OCI-LY1 (cell line): ENCODE measurements at regions not wholly inside any gene's neighbourhood (a gene's known extent, or its start where the extent isn't known, plus 50 kb on each side); places are given as distances from the start of the nearest gene placed in this dataset.

Experiments
- CTCF ChIP-seq: fragments of 200-600 bp; sonication (generic), shearing (Covaris generic); IDR thresholded peaks from 2 replicates; pipeline ENCODE4 v1.5.1; 2017; ENCODE audit warnings: mild to moderate bottlenecking, antibody characterized with exemption, low read length, moderate library complexity, mixed read lengths
- EZH2 ChIP-seq: fragments of 200-600 bp; sonication (generic), shearing (Covaris generic); IDR thresholded peaks from 2 replicates; pipeline ENCODE4 v1.8.0; 2017; ENCODE audit warnings: borderline replicate concordance, mixed run types, mild to moderate bottlenecking, antibody characterized with exemption, low read length, moderate library complexity, mixed read lengths

GRCh38 chr6:130758813-130759212 is 68.4 kb upstream of the SMLR1 start:
- TF ChIP-seq CTCF (no peak), EZH2 (no peak)
